Chondrocyte (in vitro differentiated cells): ENCODE measurements at regions not wholly inside any gene's neighbourhood (a gene's known extent, or its start where the extent isn't known, plus 50 kb on each side); places are given as distances from the start of the nearest gene placed in this dataset.

Experiments used
- DNase-seq: peaks from one replicate; pipeline ENCODE4 v3.0.0; 2021; ENCODE audit warnings: mixed read lengths, low spot score
- H3K27ac Mint-ChIP-seq: one replicate; pipeline ENCODE4 v1.8.0; 2021; ENCODE audit warnings: mild to moderate bottlenecking, moderate library complexity, mixed read lengths; ENCODE audit not compliant: unreplicated experiment
- H3K27me3 Mint-ChIP-seq: 2 replicates; pipeline ENCODE4 v1.8.0; 2021; ENCODE audit warnings: low read depth, mixed read lengths
- H3K36me3 Mint-ChIP-seq: 2 replicates; pipeline ENCODE4 v1.8.0; 2021; ENCODE audit warnings: low read depth, mixed read lengths
- H3K4me1 Mint-ChIP-seq: 2 replicates; pipeline ENCODE4 v1.8.0; 2021; ENCODE audit warnings: low read depth, mild to moderate bottlenecking, mixed read lengths
- H3K4me3 Mint-ChIP-seq: one replicate; pipeline ENCODE4 v1.8.0; 2021; ENCODE audit warnings: mild to moderate bottlenecking, moderate library complexity, mixed read lengths; ENCODE audit not compliant: unreplicated experiment
- H3K9me3 Mint-ChIP-seq: 2 replicates; pipeline ENCODE4 v1.8.0; 2021; ENCODE audit warnings: low read depth, mixed read lengths
- CTCF ChIP-seq: fragments of 200-600 bp; sonication (generic); IDR thresholded peaks from 2 replicates; pipeline ENCODE4 v1.5.0; 2021; ENCODE audit warnings: antibody characterized with exemption, mild to moderate bottlenecking, moderate library complexity

GRCh38 chr4:125826801-125827695, 512.3 kb downstream of the FAT4 start:
- Mint-ChIP-seq H3K4me3 (no peak overlapping the region), H3K27me3 (peaks cover 10% of the 10 kb centered on the region), H3K9me3 (no peaks in the 10 kb centered on the region), H3K27ac (no peak overlapping the region), H3K4me1 (no peaks in the 10 kb centered on the region), H3K36me3 (no peaks in the 10 kb centered on the region)
- no peak for DNase-seq
- no peak for TF ChIP-seq CTCF

DNA sequence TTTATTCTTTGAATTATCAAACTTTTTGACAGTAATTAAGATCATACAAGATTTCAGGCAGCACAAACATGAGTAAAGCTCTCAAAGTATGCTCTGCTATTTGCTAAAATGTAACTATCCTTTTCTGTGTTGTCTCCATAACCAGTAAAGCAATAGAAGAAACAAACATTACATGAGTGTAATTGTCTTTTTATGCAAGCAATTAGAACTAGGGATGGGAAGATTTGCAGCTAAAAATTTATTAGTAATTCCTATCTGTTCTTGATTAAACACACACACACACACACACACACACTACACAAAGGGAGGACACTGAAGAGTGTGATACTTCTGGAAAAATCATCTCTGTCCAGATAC, 512.9 kb downstream of the FAT4 start:
- DNase-seq = no peak
- no peak overlapping the region for H3K27ac Mint-ChIP-seq
- H3K36me3 Mint-ChIP-seq = no peaks in the 10 kb centered on the region
- TF ChIP-seq CTCF = no peak
- H3K9me3 Mint-ChIP-seq = no peaks in the 10 kb centered on the region
- no peaks in the 10 kb centered on the region for H3K4me1 Mint-ChIP-seq
- H3K4me3 Mint-ChIP-seq = no peak overlapping the region
- H3K27me3 Mint-ChIP-seq = peaks cover 11% of the 10 kb centered on the region

DNA sequence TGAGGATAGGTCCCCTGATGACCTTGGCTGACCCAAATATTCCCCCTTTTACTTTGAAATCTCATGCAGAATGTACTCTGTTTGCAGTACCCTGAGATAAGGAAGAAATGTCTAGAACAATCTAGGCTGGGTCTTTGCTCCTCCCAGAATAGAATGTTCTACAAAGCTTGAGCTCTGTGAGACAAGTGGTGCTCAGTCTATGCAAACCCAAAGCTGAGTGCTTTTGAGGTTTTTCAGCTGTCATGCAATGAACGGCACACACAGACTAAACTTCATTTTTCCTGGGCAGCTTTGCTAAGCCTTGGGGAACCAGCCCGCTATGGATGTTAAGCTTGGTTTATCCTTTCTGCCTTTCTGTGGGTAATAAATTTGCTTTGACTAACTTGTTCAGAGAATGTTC, 513.6 kb downstream of the FAT4 start:
- Mint-ChIP-seq H3K9me3 (no peaks in the 10 kb centered on the region), H3K27ac (no peak overlapping the region), H3K27me3 (peaks cover 12% of the 10 kb centered on the region), H3K4me3 (no peak overlapping the region), H3K36me3 (no peaks in the 10 kb centered on the region), H3K4me1 (no peaks in the 10 kb centered on the region)
- DNase-seq = no peak
- no peak for TF ChIP-seq CTCF

DNA sequence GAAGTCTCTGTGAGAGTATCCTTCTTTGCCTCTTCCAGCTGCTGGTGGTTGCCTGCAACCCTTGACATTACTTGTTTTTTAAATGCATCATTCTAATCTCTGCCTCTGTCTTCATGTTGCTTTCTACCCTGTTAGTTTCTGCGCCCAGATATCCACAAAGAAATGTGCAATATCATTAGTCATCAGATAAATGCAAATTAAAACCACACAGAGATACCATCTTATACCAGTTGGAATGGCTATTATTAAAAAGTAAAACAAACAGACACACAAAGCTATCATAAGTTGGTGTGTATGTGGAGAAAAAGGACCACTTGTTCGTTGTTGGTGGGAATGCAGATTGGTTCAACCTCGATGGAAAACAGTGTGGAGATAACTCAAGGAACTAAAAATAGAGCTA, 517.4 kb downstream of the FAT4 start:
- H3K4me1 Mint-ChIP-seq = no peaks in the 10 kb centered on the region
- H3K9me3 Mint-ChIP-seq = no peaks in the 10 kb centered on the region
- H3K36me3 Mint-ChIP-seq = peaks cover 1% of the 10 kb centered on the region
- no peak for DNase-seq
- no peak for TF ChIP-seq CTCF
- no peak overlapping the region for H3K27ac Mint-ChIP-seq
- H3K27me3 Mint-ChIP-seq = peaks cover 9% of the 10 kb centered on the region
- H3K4me3 Mint-ChIP-seq = no peak overlapping the region

- Mint-ChIP-seq H3K4me3 (no peak overlapping the region), H3K27ac (no peak overlapping the region), H3K4me1 (no peaks in the 10 kb centered on the region), H3K9me3 (no peaks in the 10 kb centered on the region), H3K27me3 (peaks cover 6% of the 10 kb centered on the region), H3K36me3 (peaks cover 1% of the 10 kb centered on the region)
- no peak for DNase-seq
- no peak for TF ChIP-seq CTCF
Observed at GRCh38 chr4:125836597-125837195, 521.9 kb downstream of the FAT4 start.
